ENCODE measurements at regions not wholly inside any gene's neighbourhood (a gene's known extent, or its start where the extent isn't known, plus 50 kb on each side); places are given as distances from the start of the nearest gene placed in this dataset.

DNA sequence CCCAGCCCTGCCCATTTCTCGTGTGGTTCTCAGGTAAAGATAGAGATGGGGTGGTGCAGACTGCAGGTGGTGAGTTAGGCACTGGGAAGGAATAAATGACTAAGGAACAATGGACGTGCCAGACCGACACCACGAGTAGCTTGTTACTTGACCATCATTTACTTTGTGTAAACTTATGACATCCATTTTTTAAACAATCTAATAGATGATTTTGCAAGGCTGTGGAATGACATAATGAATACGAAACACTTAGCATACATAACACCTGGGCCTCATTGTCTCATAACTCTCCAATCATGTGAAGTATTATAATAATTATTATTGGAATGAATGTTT, 137.3 kb upstream of the CPEB2 start:
- TF ChIP-seq, protein P1, sequence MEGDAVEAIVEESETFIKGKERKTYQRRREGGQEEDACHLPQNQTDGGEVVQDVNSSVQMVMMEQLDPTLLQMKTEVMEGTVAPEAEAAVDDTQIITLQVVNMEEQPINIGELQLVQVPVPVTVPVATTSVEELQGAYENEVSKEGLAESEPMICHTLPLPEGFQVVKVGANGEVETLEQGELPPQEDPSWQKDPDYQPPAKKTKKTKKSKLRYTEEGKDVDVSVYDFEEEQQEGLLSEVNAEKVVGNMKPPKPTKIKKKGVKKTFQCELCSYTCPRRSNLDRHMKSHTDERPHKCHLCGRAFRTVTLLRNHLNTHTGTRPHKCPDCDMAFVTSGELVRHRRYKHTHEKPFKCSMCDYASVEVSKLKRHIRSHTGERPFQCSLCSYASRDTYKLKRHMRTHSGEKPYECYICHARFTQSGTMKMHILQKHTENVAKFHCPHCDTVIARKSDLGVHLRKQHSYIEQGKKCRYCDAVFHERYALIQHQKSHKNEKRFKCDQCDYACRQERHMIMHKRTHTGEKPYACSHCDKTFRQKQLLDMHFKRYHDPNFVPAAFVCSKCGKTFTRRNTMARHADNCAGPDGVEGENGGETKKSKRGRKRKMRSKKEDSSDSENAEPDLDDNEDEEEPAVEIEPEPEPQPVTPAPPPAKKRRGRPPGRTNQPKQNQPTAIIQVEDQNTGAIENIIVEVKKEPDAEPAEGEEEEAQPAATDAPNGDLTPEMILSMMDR (IDR thresholded peaks at IDR 0.05), result no peak
- TF ChIP-seq POLR2A (IDR thresholded peaks at IDR 0.05), result no peak
- TF ChIP-seq EP300 (IDR thresholded peaks at IDR 0.05), result no peak
